COLO668 (cell line): ENCODE measurements at regions not wholly inside any gene's neighbourhood (a gene's known extent, or its start where the extent isn't known, plus 50 kb on each side); places are given as distances from the start of the nearest gene placed in this dataset.
"Not testable (repeated sequence)": the region's sequence is repeated elsewhere in the genome, so short reads cannot be mapped to it uniquely, and the experiment has no call there.

Source experiments
- DNase-seq: peaks from one replicate; lab custom pipeline; 2025; ENCODE audit not compliant: unreplicated experiment; lab: John Stamatoyannopoulos, UW

- DNase-seq, result no peak
Observed at GRCh38 chr18:28504066-28504465, 327.1 kb upstream of the CDH2 start.

GRCh38 chr18:28494151-28494550 is 317.2 kb upstream of the CDH2 start:
- no peak for DNase-seq

- DNase-seq, result no peak
Observed at GRCh38 chr18:28485918-28486317, 309.0 kb upstream of the CDH2 start.

- DNase-seq, result no peak
Observed at GRCh38 chr18:28485210-28485801, 308.4 kb upstream of the CDH2 start.

GRCh38 chr18:28478531-28478930 is 301.6 kb upstream of the CDH2 start:
- DNase-seq, result no peak

- no peak for DNase-seq
Observed at GRCh38 chr18:28476302-28476701, 299.4 kb upstream of the CDH2 start.

- no peak for DNase-seq
Observed at GRCh38 chr18:28469946-28470345, 293.0 kb upstream of the CDH2 start.

- DNase-seq, result no peak
Observed at GRCh38 chr18:28468901-28469300, 292.0 kb upstream of the CDH2 start.

GRCh38 chr18:28466204-28466603 is 289.3 kb upstream of the CDH2 start:
- DNase-seq, result no peak

- DNase-seq, result no peak
Observed at GRCh38 chr18:28459587-28459986, 282.7 kb upstream of the CDH2 start.

- no peak for DNase-seq
Observed at GRCh38 chr18:28458751-28459150, 281.8 kb upstream of the CDH2 start.

GRCh38 chr18:28457784-28458183 is 280.9 kb upstream of the CDH2 start:
- DNase-seq, result no peak

GRCh38 chr18:28455971-28456370 is 279.0 kb upstream of the CDH2 start:
- no peak for DNase-seq

- DNase-seq, result no peak
Observed at GRCh38 chr18:28439870-28440269, 262.9 kb upstream of the CDH2 start.

- DNase-seq, result no peak
Observed at GRCh38 chr18:28438381-28438780, 261.5 kb upstream of the CDH2 start.

- no peak for DNase-seq
Observed at GRCh38 chr18:28432339-28432738, 255.4 kb upstream of the CDH2 start.

GRCh38 chr18:28425886-28426285 is 249.0 kb upstream of the CDH2 start:
- no peak for DNase-seq

GRCh38 chr18:28422577-28422976 is 245.6 kb upstream of the CDH2 start:
- DNase-seq, result no peak

GRCh38 chr18:28421950-28422349 is 245.0 kb upstream of the CDH2 start:
- DNase-seq, result not testable (repeated sequence)

GRCh38 chr18:28412521-28412920 is 235.6 kb upstream of the CDH2 start:
- no peak for DNase-seq

GRCh38 chr18:28411806-28412205 is 234.9 kb upstream of the CDH2 start:
- DNase-seq, result no peak

- no peak for DNase-seq
Observed at GRCh38 chr18:28409811-28410210, 232.9 kb upstream of the CDH2 start.

- no peak for DNase-seq
Observed at GRCh38 chr18:28408528-28408927, 231.6 kb upstream of the CDH2 start.

GRCh38 chr18:28407681-28408080 is 230.8 kb upstream of the CDH2 start:
- DNase-seq, result no peak
